ENCODE measurements at regions not wholly inside any gene's neighbourhood (a gene's known extent, or its start where the extent isn't known, plus 50 kb on each side); places are given as distances from the start of the nearest gene placed in this dataset.
"Not testable (repeated sequence)": the region's sequence is repeated elsewhere in the genome, so short reads cannot be mapped to it uniquely, and the experiment has no call there.

GRCh38 chr7:130957722-130958435, 223.9 kb upstream of the KLF14 start:
- H3K4me3 ChIP-seq (replicated peaks in 1 of 2; ENCODE audit: low read depth in 1 of 2, low read length in 2 of 2); RAD21 ChIA-PET (ENCODE audit: low non-redundant PET in 1 of 2, low total read pairs in 2 of 2, uncharacterized antibody in 2 of 2, unreplicated experiment in 2 of 2); ATAC-seq; H2AFZ ChIP-seq (ENCODE audit: low read depth, low read length, poor library complexity, severe bottlenecking); H3K27me3 ChIP-seq (ENCODE audit: insufficient read depth, low read length); H4K20me1 ChIP-seq (ENCODE audit: insufficient read depth); DNase-seq (ENCODE audit: low read depth, low spot score); CTCF ChIA-PET; BruUV-seq (replicated peaks); intact Hi-C loops (cut with micrococcal nuclease); H3K9me3 ChIP-seq (ENCODE audit: control insufficient read depth in 1 of 2, insufficient read depth in 1 of 2, low read depth in 1 of 2, low read length in 2 of 2); H3K9me2 ChIP-seq (ENCODE audit: insufficient read depth): not testable (repeated sequence)
- peak overlapping the region; percentile 84; the same call in 1 of the 2 replicates for H3K4me2 ChIP-seq (ENCODE audit: low read length)
- POLR2A ChIA-PET = interaction anchor here (0.8 to 4.1 kb wide), 4 partner anchors 10 to 55 kb away, joined by 3 to 21 read pairs (median 4); no protein-coding TSS in a partner anchor
- peaks cover 72 to 98% of the 10 kb centered on the region in 2 experiments for H3K4me1 ChIP-seq (ENCODE audit: control insufficient read depth in 1 of 2, insufficient read depth in 2 of 2, low read length in 2 of 2)
- H3K9ac ChIP-seq (ENCODE audit: low read length) = peak overlapping the region; percentile 86; the same call in 1 of the 2 replicates
- TF ChIP-seq POLR2AphosphoS5 (IDR thresholded peaks at IDR 0.05; ENCODE audit: low read depth, low read length) (0 out of 2 replicates have a peak, but pooled peaks have one; percentile 19), MAX (IDR thresholded peaks at IDR 0.05) (0 out of 2 replicates have a peak, but pooled peaks have one; percentile 12)
- H3K36me3 ChIP-seq (ENCODE audit: control insufficient read depth in 1 of 2, insufficient read depth in 2 of 2, low read length in 2 of 2) = peaks cover 21 to 45% of the 10 kb centered on the region in 2 experiments
- peaks cover 99% of the 10 kb centered on the region for H3K79me2 ChIP-seq (ENCODE audit: insufficient read depth, low read length)
- peak overlapping the region; percentile 91 for H3K27ac ChIP-seq (ENCODE audit: low read depth, low read length)

GRCh38 chr7:130958846-130959245, 224.8 kb upstream of the KLF14 start:
- H3K4me1 ChIP-seq (ENCODE audit: control insufficient read depth in 1 of 2, insufficient read depth in 2 of 2, low read length in 2 of 2) = peaks cover 67 to 99% of the 10 kb centered on the region in 2 experiments

More at GRCh38 chr7:130958846-130959245, 224.8 kb upstream of the KLF14 start:
- POLR2A ChIA-PET = interaction anchor here (0.8 to 4.2 kb wide), 10 partner anchors 12 to 62 kb away, joined by 3 to 30 read pairs (median 4); no protein-coding TSS in a partner anchor
- H3K9me3 ChIP-seq (ENCODE audit: control insufficient read depth in 1 of 2, insufficient read depth in 1 of 2, low read depth in 1 of 2, low read length in 2 of 2) = no peaks in the 10 kb centered on the region
- intact Hi-C loops (cut with micrococcal nuclease) = no loop called here
- TF ChIP-seq MAX (IDR thresholded peaks at IDR 0.05) (no peak), RAD21 (IDR thresholded peaks at IDR 0.05; ENCODE audit: low read depth) (no peak), REST (IDR thresholded peaks at IDR 0.05; ENCODE audit: low read depth) (no peak), ATF3 (IDR thresholded peaks at IDR 0.05) (no peak), EGR1 (IDR thresholded peaks at IDR 0.05; ENCODE audit: low read depth) (no peak), CBX3 (IDR thresholded peaks at IDR 0.05; ENCODE audit: low read depth) (no peak), SP1 (IDR thresholded peaks at IDR 0.05; ENCODE audit: low read depth) (no peak), EZH2phosphoT487 (IDR thresholded peaks at IDR 0.05; ENCODE audit: borderline replicate concordance) (no peak), ZFX (IDR thresholded peaks at IDR 0.05) (no peak)
- peak overlapping the region in 1 of 2 experiments; percentile 64; a peak in 2 of 4 replicates for H3K4me3 ChIP-seq (replicated peaks in 1 of 2; ENCODE audit: low read depth in 1 of 2, low read length in 2 of 2)
- no peaks in the 10 kb centered on the region for H3K27me3 ChIP-seq (ENCODE audit: insufficient read depth, low read length)
- H3K9ac ChIP-seq (ENCODE audit: low read length) = peak overlapping the region; percentile 86
- no peak for DNase-seq (ENCODE audit: low read depth, low spot score)
- H3K36me3 ChIP-seq (ENCODE audit: control insufficient read depth in 1 of 2, insufficient read depth in 2 of 2, low read length in 2 of 2) = peaks cover 19 to 38% of the 10 kb centered on the region in 2 experiments; a peak in 3 of 4 replicates
- no peak overlapping the region for H2AFZ ChIP-seq (ENCODE audit: low read depth, low read length, poor library complexity, severe bottlenecking)
- H3K4me2 ChIP-seq (ENCODE audit: low read length) = peak overlapping the region; percentile 84
- H3K9me2 ChIP-seq (ENCODE audit: insufficient read depth) = no peaks in the 10 kb centered on the region
- H3K27ac ChIP-seq (ENCODE audit: low read depth, low read length) = peak overlapping the region; percentile 91
- RAD21 ChIA-PET (ENCODE audit: low non-redundant PET in 1 of 2, low total read pairs in 2 of 2, uncharacterized antibody in 2 of 2, unreplicated experiment in 2 of 2) = no interaction called here
- H4K20me1 ChIP-seq (ENCODE audit: insufficient read depth) = no peaks in the 10 kb centered on the region
- H3K79me2 ChIP-seq (ENCODE audit: insufficient read depth, low read length) = peaks cover 99% of the 10 kb centered on the region
- ATAC-seq = no peak
- CTCF ChIA-PET = interaction anchor here (2.0 to 2.7 kb wide), 6 partner anchors 9 to 82 kb away, joined by 9 to 16 read pairs (median 12); no protein-coding TSS in a partner anchor
- no TSS peak for BruUV-seq (replicated peaks)
